ENCODE measurements at regions not wholly inside any gene's neighbourhood (a gene's known extent, or its start where the extent isn't known, plus 50 kb on each side); places are given as distances from the start of the nearest gene placed in this dataset.
A peak's percentile ranks its signal among the peaks of the same experiment; 100 is the strongest.

- no peak for DNase-seq
Observed at GRCh38 chr3:144079634-144080033, 108.0 kb downstream of the DIPK2A start.

GRCh38 chr3:144084929-144085328 lies 113.3 kb downstream of the DIPK2A start:
- DNase-seq: no peak

- DNase-seq: peak; percentile 69 to 73
Observed at GRCh38 chr3:144085964-144086363, 114.3 kb downstream of the DIPK2A start.

GRCh38 chr3:144096016-144096415 lies 124.4 kb downstream of the DIPK2A start:
- no peak for DNase-seq

- DNase-seq: no peak
Observed at GRCh38 chr3:144097163-144097562, 125.5 kb downstream of the DIPK2A start.

GRCh38 chr3:144098691-144099090 lies 127.1 kb downstream of the DIPK2A start:
- DNase-seq: no peak

- DNase-seq: no peak
Observed at GRCh38 chr3:144102421-144102820, 130.8 kb downstream of the DIPK2A start.

- DNase-seq: no peak
Observed at GRCh38 chr3:144104186-144104585, 132.6 kb downstream of the DIPK2A start.

- no peak for DNase-seq
Observed at GRCh38 chr3:144104679-144105078, 133.1 kb downstream of the DIPK2A start.

GRCh38 chr3:144105542-144105941 lies 133.9 kb downstream of the DIPK2A start:
- no peak for DNase-seq

GRCh38 chr3:144106970-144107369 lies 135.3 kb downstream of the DIPK2A start:
- DNase-seq: no peak

GRCh38 chr3:144107923-144108322 lies 136.3 kb downstream of the DIPK2A start:
- no peak for DNase-seq

GRCh38 chr3:144109944-144110343 lies 138.3 kb downstream of the DIPK2A start:
- DNase-seq: no peak

GRCh38 chr3:144112036-144112435 lies 140.4 kb downstream of the DIPK2A start:
- no peak for DNase-seq

GRCh38 chr3:144112437-144112836 lies 140.8 kb downstream of the DIPK2A start:
- no peak for DNase-seq

- no peak for DNase-seq
Observed at GRCh38 chr3:144114767-144115166, 143.1 kb downstream of the DIPK2A start.

- no peak for DNase-seq
Observed at GRCh38 chr3:144119633-144120032, 148.0 kb downstream of the DIPK2A start.

GRCh38 chr3:144121661-144122060 lies 150.0 kb downstream of the DIPK2A start:
- no peak for DNase-seq

- DNase-seq: no peak
Observed at GRCh38 chr3:144127014-144127413, 155.4 kb downstream of the DIPK2A start.

GRCh38 chr3:144127700-144128099 lies 156.1 kb downstream of the DIPK2A start:
- DNase-seq: no peak

GRCh38 chr3:144128108-144128892 lies 156.7 kb downstream of the DIPK2A start:
- no peak for DNase-seq

GRCh38 chr3:144129536-144130214 lies 158.1 kb downstream of the DIPK2A start:
- no peak for DNase-seq

- DNase-seq: no peak
Observed at GRCh38 chr3:144141074-144141473, 169.5 kb downstream of the DIPK2A start.

GRCh38 chr3:144141496-144141895 lies 169.9 kb downstream of the DIPK2A start:
- no peak for DNase-seq

Data from Kasumi-1 (cell line).